HuH-7.5 (cell line): ENCODE measurements at regions not wholly inside any gene's neighbourhood (a gene's known extent, or its start where the extent isn't known, plus 50 kb on each side); places are given as distances from the start of the nearest gene placed in this dataset.
"Not testable (repeated sequence)": the region's sequence is repeated elsewhere in the genome, so short reads cannot be mapped to it uniquely, and the experiment has no call there.

Experiments used
- DNase-seq: peaks from one replicate; pipeline ENCODE4 v3.0.0; 2011; ENCODE audit warnings: low spot score

GRCh38 chr5:103743421-103743820, 180.8 kb upstream of the NUDT12 start:
- no peak for DNase-seq

GRCh38 chr5:103741984-103742383, 179.4 kb upstream of the NUDT12 start:
- no peak for DNase-seq

GRCh38 chr5:103736343-103736742, 173.8 kb upstream of the NUDT12 start:
- not testable (repeated sequence) for DNase-seq

- DNase-seq = no peak
These were observed 161.7 kb upstream of the NUDT12 start for GRCh38 chr5:103724271-103724670.

GRCh38 chr5:103721183-103721582, 158.6 kb upstream of the NUDT12 start:
- no peak for DNase-seq

GRCh38 chr5:103718108-103718507, 155.5 kb upstream of the NUDT12 start:
- DNase-seq = no peak

- no peak for DNase-seq
These were observed 146.0 kb upstream of the NUDT12 start for GRCh38 chr5:103708601-103709000.

- no peak for DNase-seq
These were observed 144.5 kb upstream of the NUDT12 start for GRCh38 chr5:103706939-103707682.

GRCh38 chr5:103703617-103704016, 141.0 kb upstream of the NUDT12 start:
- no peak for DNase-seq

GRCh38 chr5:103693517-103693916, 130.9 kb upstream of the NUDT12 start:
- DNase-seq = no peak

- DNase-seq = no peak
These were observed 128.1 kb upstream of the NUDT12 start for GRCh38 chr5:103690676-103691075.

- no peak for DNase-seq
These were observed 117.3 kb upstream of the NUDT12 start for GRCh38 chr5:103679873-103680272.

- not testable (repeated sequence) for DNase-seq
These were observed 113.6 kb upstream of the NUDT12 start for GRCh38 chr5:103676198-103676597.

- DNase-seq = no peak
These were observed 112.2 kb upstream of the NUDT12 start for GRCh38 chr5:103674739-103675138.

GRCh38 chr5:103674251-103674650, 111.7 kb upstream of the NUDT12 start:
- no peak for DNase-seq

- DNase-seq = no peak
These were observed 107.0 kb upstream of the NUDT12 start for GRCh38 chr5:103669615-103670014.

GRCh38 chr5:103668281-103668680, 105.7 kb upstream of the NUDT12 start:
- no peak for DNase-seq

- no peak for DNase-seq
These were observed 104.5 kb upstream of the NUDT12 start for GRCh38 chr5:103667068-103667467.

- no peak for DNase-seq
These were observed 94.7 kb upstream of the NUDT12 start for GRCh38 chr5:103657301-103657700.

- DNase-seq = no peak
These were observed 85.5 kb upstream of the NUDT12 start for GRCh38 chr5:103648086-103648485.

- DNase-seq = no peak
These were observed 84.4 kb upstream of the NUDT12 start for GRCh38 chr5:103646698-103647614.

- DNase-seq = no peak
These were observed 83.2 kb upstream of the NUDT12 start for GRCh38 chr5:103645816-103646215.

- DNase-seq = no peak
These were observed 76.4 kb upstream of the NUDT12 start for GRCh38 chr5:103638979-103639378.
